ENCODE measurements at regions not wholly inside any gene's neighbourhood (a gene's known extent, or its start where the extent isn't known, plus 50 kb on each side); places are given as distances from the start of the nearest gene placed in this dataset.

GRCh38 chr18:10142496-10143160 is 228.8 kb downstream of the VAPA start:
- Histone ChIP-seq H3K9me3 (ENCODE audit: low read depth) (no peaks in the 10 kb centered on the region), H3K36me3 (replicated peaks; ENCODE audit: insufficient read depth, low read depth) (no peaks in the 10 kb centered on the region), H4K20me1 (ENCODE audit: insufficient read depth, poor library complexity, severe bottlenecking) (no peaks in the 10 kb centered on the region), H3K79me2 (no peaks in the 10 kb centered on the region), H3K4me1 (ENCODE audit: insufficient read depth) (peaks cover 43% of the 10 kb centered on the region), H3K27me3 (no peaks in the 10 kb centered on the region), H3K4me3 (no peak overlapping the region), H2AFZ (no peak overlapping the region), H3K27ac (no peak overlapping the region), H3K9me2 (replicated peaks; ENCODE audit: insufficient read depth) (no peaks in the 10 kb centered on the region), H3K4me2 (no peak overlapping the region)
- DNase-seq (ENCODE audit: low spot score) = no peak
- TF ChIP-seq EZH2 (IDR thresholded peaks at IDR 0.05; ENCODE audit: borderline replicate concordance) (no peak), EZH2phosphoT487 (IDR thresholded peaks at IDR 0.05; ENCODE audit: low read depth, severe bottlenecking, unreplicated experiment) (no peak), CTCF (IDR thresholded peaks at IDR 0.05; ENCODE audit: poor library complexity) (no peak)
- WGBS (ENCODE audit: low lambda C conversion rate, missing lambda C conversion rate) = 61% methylated on average over 14 of the region's 14 CpGs

- Histone ChIP-seq H3K27me3 (no peaks in the 10 kb centered on the region), H3K4me2 (no peak overlapping the region), H3K4me1 (ENCODE audit: insufficient read depth) (peaks cover 39% of the 10 kb centered on the region), H2AFZ (no peak overlapping the region), H4K20me1 (ENCODE audit: insufficient read depth, poor library complexity, severe bottlenecking) (no peaks in the 10 kb centered on the region), H3K9me2 (replicated peaks; ENCODE audit: insufficient read depth) (no peaks in the 10 kb centered on the region), H3K27ac (no peak overlapping the region), H3K36me3 (replicated peaks; ENCODE audit: insufficient read depth, low read depth) (no peaks in the 10 kb centered on the region), H3K9me3 (ENCODE audit: low read depth) (no peaks in the 10 kb centered on the region), H3K4me3 (no peak overlapping the region), H3K79me2 (no peaks in the 10 kb centered on the region)
- TF ChIP-seq EZH2 (IDR thresholded peaks at IDR 0.05; ENCODE audit: borderline replicate concordance) (no peak), CTCF (IDR thresholded peaks at IDR 0.05; ENCODE audit: poor library complexity) (no peak), EZH2phosphoT487 (IDR thresholded peaks at IDR 0.05; ENCODE audit: low read depth, severe bottlenecking, unreplicated experiment) (no peak)
- WGBS (ENCODE audit: low lambda C conversion rate, missing lambda C conversion rate) = 90% methylated on average over 3 of the region's 3 CpGs
- DNase-seq (ENCODE audit: low spot score) = no peak
Measured at GRCh38 chr18:10143596-10143995, 229.8 kb downstream of the VAPA start.

- WGBS (ENCODE audit: low lambda C conversion rate, missing lambda C conversion rate) = 72% methylated on average over 4 of the region's 4 CpGs
- H3K4me2 ChIP-seq = no peak overlapping the region
Measured at GRCh38 chr18:10145546-10145945, 231.7 kb downstream of the VAPA start.

More at GRCh38 chr18:10145546-10145945, 231.7 kb downstream of the VAPA start:
- H3K79me2 ChIP-seq = no peaks in the 10 kb centered on the region
- DNase-seq (ENCODE audit: low spot score) = no peak
- no peak for TF ChIP-seq CTCF (IDR thresholded peaks at IDR 0.05; ENCODE audit: poor library complexity)
- TF ChIP-seq EZH2 (IDR thresholded peaks at IDR 0.05; ENCODE audit: borderline replicate concordance) = no peak
- TF ChIP-seq EZH2phosphoT487 (IDR thresholded peaks at IDR 0.05; ENCODE audit: low read depth, severe bottlenecking, unreplicated experiment) = no peak
- no peaks in the 10 kb centered on the region for H3K36me3 ChIP-seq (replicated peaks; ENCODE audit: insufficient read depth, low read depth)
- H4K20me1 ChIP-seq (ENCODE audit: insufficient read depth, poor library complexity, severe bottlenecking) = no peaks in the 10 kb centered on the region
- H3K4me3 ChIP-seq = no peak overlapping the region
- no peaks in the 10 kb centered on the region for H3K27me3 ChIP-seq
- peaks cover 21% of the 10 kb centered on the region for H3K4me1 ChIP-seq (ENCODE audit: insufficient read depth)
- no peak overlapping the region for H3K27ac ChIP-seq
- H3K9me3 ChIP-seq (ENCODE audit: low read depth) = no peaks in the 10 kb centered on the region
- no peaks in the 10 kb centered on the region for H3K9me2 ChIP-seq (replicated peaks; ENCODE audit: insufficient read depth)
- H2AFZ ChIP-seq = no peak overlapping the region

All from hepatocyte (in vitro differentiated cells).